ENCODE measurements at regions not wholly inside any gene's neighbourhood (a gene's known extent, or its start where the extent isn't known, plus 50 kb on each side); places are given as distances from the start of the nearest gene placed in this dataset.

- Histone ChIP-seq H3K4me3 (no peak overlapping the region), H3K9me3 (no peaks in the 10 kb centered on the region), H3K27ac (no peak overlapping the region), H3K4me1 (no peaks in the 10 kb centered on the region), H3K4me2 (no peak overlapping the region)
- no peak for ATAC-seq
- ChIA-PET CTCF (no interaction called here), POLR2A (no interaction called here)
- no peak for DNase-seq (ENCODE audit: low read depth in 1 of 2, low spot score in 1 of 2)
- FAIRE-seq, result no peak
- TF ChIP-seq KDM1A (IDR thresholded peaks at IDR 0.05; ENCODE audit: low read depth) (no peak), POLR2AphosphoS2 (conservative IDR thresholded peaks at IDR 0.05; ENCODE audit: low read length) (no peak), CEBPB (IDR thresholded peaks at IDR 0.05) (no peak), ESRRA (IDR thresholded peaks at IDR 0.05; ENCODE audit: borderline replicate concordance, low read length) (no peak), ZNF302 (CRISPR knock-in tag; IDR thresholded peaks at IDR 0.05) (no peak), PHF8 (IDR thresholded peaks at IDR 0.05; ENCODE audit: borderline replicate concordance, low read depth) (no peak), BHLHE40 (IDR thresholded peaks at IDR 0.05; ENCODE audit: low read depth, low read length) (no peak), SREBF2 (IDR thresholded peaks at IDR 0.05) (no peak), FOXS1 (CRISPR knock-in tag; IDR thresholded peaks at IDR 0.05) (no peak), KDM5A (IDR thresholded peaks at IDR 0.05) (no peak), HDAC2 (IDR thresholded peaks at IDR 0.05) (no peak), FOSL2 (IDR thresholded peaks at IDR 0.05) (no peak), FOSL2 (CRISPR knock-in tag; IDR thresholded peaks at IDR 0.05) (no peak), JUN (IDR thresholded peaks at IDR 0.05) (no peak), EP300 (IDR thresholded peaks at IDR 0.05) (no peak), HOXA7 (CRISPR knock-in tag; IDR thresholded peaks at IDR 0.05) (no peak), JUNB (IDR thresholded peaks at IDR 0.05) (no peak), MAFK (IDR thresholded peaks at IDR 0.05; ENCODE audit: partially characterized antibody) (no peak)
- TF ChIP-seq, protein P1, sequence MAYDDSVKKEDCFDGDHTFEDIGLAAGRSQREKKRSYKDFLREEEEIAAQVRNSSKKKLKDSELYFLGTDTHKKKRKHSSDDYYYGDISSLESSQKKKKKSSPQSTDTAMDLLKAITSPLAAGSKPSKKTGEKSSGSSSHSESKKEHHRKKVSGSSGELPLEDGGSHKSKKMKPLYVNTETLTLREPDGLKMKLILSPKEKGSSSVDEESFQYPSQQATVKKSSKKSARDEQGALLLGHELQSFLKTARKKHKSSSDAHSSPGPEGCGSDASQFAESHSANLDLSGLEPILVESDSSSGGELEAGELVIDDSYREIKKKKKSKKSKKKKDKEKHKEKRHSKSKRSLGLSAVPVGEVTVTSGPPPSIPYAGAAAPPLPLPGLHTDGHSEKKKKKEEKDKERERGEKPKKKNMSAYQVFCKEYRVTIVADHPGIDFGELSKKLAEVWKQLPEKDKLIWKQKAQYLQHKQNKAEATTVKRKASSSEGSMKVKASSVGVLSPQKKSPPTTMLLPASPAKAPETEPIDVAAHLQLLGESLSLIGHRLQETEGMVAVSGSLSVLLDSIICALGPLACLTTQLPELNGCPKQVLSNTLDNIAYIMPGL (CRISPR knock-in tag; IDR thresholded peaks at IDR 0.05; ENCODE audit: borderline replicate concordance), result no peak
- TF ChIP-seq, protein P2, sequence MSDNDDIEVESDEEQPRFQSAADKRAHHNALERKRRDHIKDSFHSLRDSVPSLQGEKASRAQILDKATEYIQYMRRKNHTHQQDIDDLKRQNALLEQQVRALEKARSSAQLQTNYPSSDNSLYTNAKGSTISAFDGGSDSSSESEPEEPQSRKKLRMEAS (IDR thresholded peaks at IDR 0.05), result no peak
Measured at GRCh38 chr7:25658375-25658774, 430.1 kb upstream of the NPVF start.

- POLR2A ChIA-PET, result no interaction called here
- Histone ChIP-seq H3K27ac (no peak overlapping the region), H3K4me3 (no peak overlapping the region), H3K4me1 (no peaks in the 10 kb centered on the region), H3K9me3 (no peaks in the 10 kb centered on the region), H3K4me2 (no peak overlapping the region)
- 5% methylated on average over 6 of the region's 6 CpGs for WGBS (ENCODE audit: missing lambda C conversion rate)
- ATAC-seq, result no peak
- TF ChIP-seq PBX3 (IDR thresholded peaks at IDR 0.05), result no peak
- TF ChIP-seq RAD21 (conservative IDR thresholded peaks at IDR 0.05 in 1 of 2, IDR thresholded peaks at IDR 0.05 in 1 of 2), result no peak
- TF ChIP-seq, protein P1 (CRISPR knock-in tag; IDR thresholded peaks at IDR 0.05; ENCODE audit: borderline replicate concordance), result no peak
- TF ChIP-seq NFE2L2 (conservative IDR thresholded peaks at IDR 0.05; ENCODE audit: low read length), result no peak
- TF ChIP-seq ATOH8 (CRISPR knock-in tag; IDR thresholded peaks at IDR 0.05; ENCODE audit: low read depth), result no peak
- TF ChIP-seq HOXA7 (CRISPR knock-in tag; IDR thresholded peaks at IDR 0.05), result no peak
- TF ChIP-seq, protein P3, sequence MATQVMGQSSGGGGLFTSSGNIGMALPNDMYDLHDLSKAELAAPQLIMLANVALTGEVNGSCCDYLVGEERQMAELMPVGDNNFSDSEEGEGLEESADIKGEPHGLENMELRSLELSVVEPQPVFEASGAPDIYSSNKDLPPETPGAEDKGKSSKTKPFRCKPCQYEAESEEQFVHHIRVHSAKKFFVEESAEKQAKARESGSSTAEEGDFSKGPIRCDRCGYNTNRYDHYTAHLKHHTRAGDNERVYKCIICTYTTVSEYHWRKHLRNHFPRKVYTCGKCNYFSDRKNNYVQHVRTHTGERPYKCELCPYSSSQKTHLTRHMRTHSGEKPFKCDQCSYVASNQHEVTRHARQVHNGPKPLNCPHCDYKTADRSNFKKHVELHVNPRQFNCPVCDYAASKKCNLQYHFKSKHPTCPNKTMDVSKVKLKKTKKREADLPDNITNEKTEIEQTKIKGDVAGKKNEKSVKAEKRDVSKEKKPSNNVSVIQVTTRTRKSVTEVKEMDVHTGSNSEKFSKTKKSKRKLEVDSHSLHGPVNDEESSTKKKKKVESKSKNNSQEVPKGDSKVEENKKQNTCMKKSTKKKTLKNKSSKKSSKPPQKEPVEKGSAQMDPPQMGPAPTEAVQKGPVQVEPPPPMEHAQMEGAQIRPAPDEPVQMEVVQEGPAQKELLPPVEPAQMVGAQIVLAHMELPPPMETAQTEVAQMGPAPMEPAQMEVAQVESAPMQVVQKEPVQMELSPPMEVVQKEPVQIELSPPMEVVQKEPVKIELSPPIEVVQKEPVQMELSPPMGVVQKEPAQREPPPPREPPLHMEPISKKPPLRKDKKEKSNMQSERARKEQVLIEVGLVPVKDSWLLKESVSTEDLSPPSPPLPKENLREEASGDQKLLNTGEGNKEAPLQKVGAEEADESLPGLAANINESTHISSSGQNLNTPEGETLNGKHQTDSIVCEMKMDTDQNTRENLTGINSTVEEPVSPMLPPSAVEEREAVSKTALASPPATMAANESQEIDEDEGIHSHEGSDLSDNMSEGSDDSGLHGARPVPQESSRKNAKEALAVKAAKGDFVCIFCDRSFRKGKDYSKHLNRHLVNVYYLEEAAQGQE (IDR thresholded peaks at IDR 0.05), result no peak
- no peak for TF ChIP-seq ZC3H11A (IDR thresholded peaks at IDR 0.05)
- TF ChIP-seq HOXB13 (CRISPR knock-in tag; IDR thresholded peaks at IDR 0.05; ENCODE audit: low read depth), result no peak
- TF ChIP-seq HEYL (CRISPR knock-in tag; IDR thresholded peaks at IDR 0.05), result no peak
- no peak for DNase-seq (ENCODE audit: low read depth in 1 of 2, low spot score in 1 of 2)
- CTCF ChIA-PET, result no interaction called here
- no peak for FAIRE-seq
Measured at GRCh38 chr7:25659841-25660240, 431.6 kb upstream of the NPVF start.

All from A549 (cell line).